Body of pancreas (tissue), 4 donors: ENCODE measurements at regions not wholly inside any gene's neighbourhood (a gene's known extent, or its start where the extent isn't known, plus 50 kb on each side); places are given as distances from the start of the nearest gene placed in this dataset.

Experiments
- CTCF ChIP-seq, 7 experiments: fragments of 450-650 bp in 4 of 7; fragments of 200-600 bp in 3 of 7; sonication (generic) in 3 of 7; IDR thresholded peaks; one replicate each; pipeline ENCODE4 v1.5.1; 2016 to 2019; ENCODE audit warnings: antibody characterized with exemption in 7 of 7
- POLR2A ChIP-seq, 3 donors: fragments of 450-650 bp; IDR thresholded peaks; one replicate each; pipeline ENCODE4 v1.6.1; 2016; ENCODE audit warnings: antibody characterized with exemption in 3 of 3, mild to moderate bottlenecking in 2 of 3

DNA sequence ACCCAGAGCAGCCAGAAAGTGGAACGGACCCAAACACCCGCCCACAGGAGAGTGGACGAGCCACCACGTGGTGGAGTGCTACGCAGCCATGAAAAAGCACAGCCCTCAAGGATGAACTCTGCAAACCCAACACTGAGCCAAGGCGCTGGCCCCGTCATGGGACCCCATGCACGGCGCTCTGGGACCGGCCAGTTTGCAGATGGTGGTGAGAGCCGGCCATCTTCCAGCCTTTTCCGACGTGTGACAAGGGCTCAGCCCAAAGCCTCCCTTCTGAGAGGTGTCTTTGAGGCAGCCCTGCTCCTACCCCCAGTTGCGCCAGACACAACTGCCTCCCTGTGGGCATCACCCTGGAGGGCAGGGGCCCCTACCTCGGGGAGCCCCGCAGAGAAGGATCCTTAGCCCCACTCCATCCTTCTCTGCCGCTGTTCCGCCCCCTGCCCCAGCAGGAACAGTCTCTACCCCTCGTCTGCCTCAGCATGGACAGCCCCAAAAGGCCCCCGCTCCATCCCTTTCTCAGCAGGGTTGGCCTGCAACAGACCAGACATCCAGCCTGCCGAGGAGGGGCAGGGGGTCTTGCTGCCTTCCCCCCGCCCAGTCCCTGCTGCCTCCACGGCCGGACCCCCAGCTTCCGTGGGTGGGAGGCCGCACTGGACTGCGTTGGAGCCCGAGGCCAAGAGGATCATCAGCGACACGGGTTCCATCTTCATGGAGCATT, 75.7 kb downstream of the MICALL2 start:
- TF ChIP-seq CTCF (IDR thresholded peaks at IDR 0.05), result no peak
- no peak for TF ChIP-seq POLR2A (IDR thresholded peaks at IDR 0.05)
